ENCODE measurements at regions not wholly inside any gene's neighbourhood (a gene's known extent, or its start where the extent isn't known, plus 50 kb on each side); places are given as distances from the start of the nearest gene placed in this dataset.
"Not testable (repeated sequence)": the region's sequence is repeated elsewhere in the genome, so short reads cannot be mapped to it uniquely, and the experiment has no call there.

GRCh38 chr2:37748541-37748940, 77.1 kb upstream of the CDC42EP3 start (continued):
- TF ChIP-seq REST (IDR thresholded peaks at IDR 0.05; ENCODE audit: low read depth): no peak
- no peak for TF ChIP-seq EZH2phosphoT487 (IDR thresholded peaks at IDR 0.05; ENCODE audit: borderline replicate concordance)
- TF ChIP-seq YY1 (IDR thresholded peaks at IDR 0.05; ENCODE audit: extremely low read depth, insufficient replicate concordance, low read depth, low read length): no peak
- no peak for TF ChIP-seq ZNF274 (IDR thresholded peaks at IDR 0.05; ENCODE audit: low read depth, low read length)
- no peak for TF ChIP-seq SP1 (IDR thresholded peaks at IDR 0.05; ENCODE audit: low read depth)
- TF ChIP-seq POLR2AphosphoS5 (IDR thresholded peaks at IDR 0.05; ENCODE audit: low read depth, low read length): no peak
- no peak for TF ChIP-seq FOSL1 (IDR thresholded peaks at IDR 0.05; ENCODE audit: low read depth)
- no peak for TF ChIP-seq ATF3 (IDR thresholded peaks at IDR 0.05)
- TF ChIP-seq JUND (IDR thresholded peaks at IDR 0.05): no peak
- no peak for TF ChIP-seq CEBPB (IDR thresholded peaks at IDR 0.05; ENCODE audit: low read depth)
- no peak for TF ChIP-seq ZFX (IDR thresholded peaks at IDR 0.05)
- TF ChIP-seq EGR1 (IDR thresholded peaks at IDR 0.05; ENCODE audit: low read depth): no peak
- TF ChIP-seq EZH2 (IDR thresholded peaks at IDR 0.05): no peak
- TF ChIP-seq SRF (IDR thresholded peaks at IDR 0.05; ENCODE audit: low read depth): no peak

GRCh38 chr2:37750286-37750685, 78.8 kb upstream of the CDC42EP3 start:
- H3K4me2 ChIP-seq (ENCODE audit: low read length); H3K9me3 ChIP-seq (ENCODE audit: control insufficient read depth in 1 of 2, insufficient read depth in 1 of 2, low read depth in 1 of 2, low read length in 2 of 2); CTCF ChIA-PET; H4K20me1 ChIP-seq (ENCODE audit: insufficient read depth); H3K4me3 ChIP-seq (replicated peaks in 1 of 2; ENCODE audit: low read depth in 1 of 2, low read length in 2 of 2); H3K79me2 ChIP-seq (ENCODE audit: insufficient read depth, low read length); H3K9ac ChIP-seq (ENCODE audit: low read length); H3K4me1 ChIP-seq (ENCODE audit: control insufficient read depth in 1 of 2, insufficient read depth in 2 of 2, low read length in 2 of 2); H3K27ac ChIP-seq (ENCODE audit: low read depth, low read length); POLR2A ChIA-PET; H3K36me3 ChIP-seq (ENCODE audit: control insufficient read depth in 1 of 2, insufficient read depth in 2 of 2, low read length in 2 of 2); ATAC-seq; BruUV-seq (replicated peaks); RAD21 ChIA-PET (ENCODE audit: low non-redundant PET in 1 of 2, low total read pairs in 2 of 2, uncharacterized antibody in 2 of 2, unreplicated experiment in 2 of 2); H3K27me3 ChIP-seq (ENCODE audit: insufficient read depth, low read length); H3K9me2 ChIP-seq (ENCODE audit: insufficient read depth); H2AFZ ChIP-seq (ENCODE audit: low read depth, low read length, poor library complexity, severe bottlenecking); intact Hi-C loops (cut with micrococcal nuclease); DNase-seq (ENCODE audit: low read depth, low spot score): not testable (repeated sequence)

Data from HCT116 (cell line).